ENCODE measurements at regions not wholly inside any gene's neighbourhood (a gene's known extent, or its start where the extent isn't known, plus 50 kb on each side); places are given as distances from the start of the nearest gene placed in this dataset.

GRCh38 chr14:42555365-42555764, 948.7 kb downstream of the LRFN5 start:
- TF ChIP-seq CTCF (IDR thresholded peaks at IDR 0.05): no peak
- intact Hi-C loops (cut with DNase I): no loop called here
- Histone ChIP-seq H3K27me3 (no peaks in the 10 kb centered on the region), H3K36me3 (no peaks in the 10 kb centered on the region), H3K9me3 (no peaks in the 10 kb centered on the region), H3K27ac (no peak overlapping the region), H3K4me3 (no peak overlapping the region), H3K4me1 (no peaks in the 10 kb centered on the region)
- ATAC-seq (no peak), DNase-seq (no peak), FAIRE-seq (no peak)
- WGBS, 2 donors: 67 to 73% methylated on average over 2 of the region's 2 CpGs

- ATAC-seq (no peak), FAIRE-seq (no peak), DNase-seq (no peak)
- Histone ChIP-seq H3K4me3 (no peak overlapping the region), H3K27ac (no peak overlapping the region), H3K9me3 (no peaks in the 10 kb centered on the region), H3K4me1 (no peaks in the 10 kb centered on the region), H3K36me3 (no peaks in the 10 kb centered on the region), H3K27me3 (no peaks in the 10 kb centered on the region)
- intact Hi-C loops (cut with DNase I): no loop called here
- no peak for TF ChIP-seq CTCF (IDR thresholded peaks at IDR 0.05)
- WGBS, 2 donors: 70 to 78% methylated on average over 2 of the region's 2 CpGs
These were observed 947.4 kb downstream of the LRFN5 start for GRCh38 chr14:42554091-42554490.

GRCh38 chr14:42550310-42550709, 943.6 kb downstream of the LRFN5 start:
- TF ChIP-seq CTCF (IDR thresholded peaks at IDR 0.05): no peak

GRCh38 chr14:42548349-42548748, 941.7 kb downstream of the LRFN5 start:
- intact Hi-C loops (cut with DNase I): no loop called here

More at GRCh38 chr14:42550310-42550709, 943.6 kb downstream of the LRFN5 start:
- no peaks in the 10 kb centered on the region for H3K36me3 ChIP-seq
- no peak for ATAC-seq
- no peaks in the 10 kb centered on the region for H3K4me1 ChIP-seq
- intact Hi-C loops (cut with DNase I): no loop called here
- no peak overlapping the region for H3K27ac ChIP-seq
- no peak overlapping the region for H3K4me3 ChIP-seq
- H3K27me3 ChIP-seq: no peaks in the 10 kb centered on the region
- DNase-seq: no peak
- no peaks in the 10 kb centered on the region for H3K9me3 ChIP-seq
- no peak for FAIRE-seq

GRCh38 chr14:42545636-42546035, 939.0 kb downstream of the LRFN5 start:
- no peak for DNase-seq
- no peak for ATAC-seq
- no peaks in the 10 kb centered on the region for H3K27me3 ChIP-seq
- intact Hi-C loops (cut with DNase I): no loop called here
- no peak for FAIRE-seq
- no peaks in the 10 kb centered on the region for H3K4me1 ChIP-seq
- no peak overlapping the region for H3K27ac ChIP-seq
- H3K4me3 ChIP-seq: no peak overlapping the region
- no peaks in the 10 kb centered on the region for H3K36me3 ChIP-seq
- no peaks in the 10 kb centered on the region for H3K9me3 ChIP-seq
- 41 to 43% methylated on average over 2 of the region's 2 CpGs for WGBS, 2 donors
- no peak for TF ChIP-seq CTCF (IDR thresholded peaks at IDR 0.05)

More at GRCh38 chr14:42548349-42548748, 941.7 kb downstream of the LRFN5 start:
- H3K27ac ChIP-seq: no peak overlapping the region
- no peak for ATAC-seq
- no peak for FAIRE-seq
- H3K36me3 ChIP-seq: no peaks in the 10 kb centered on the region
- TF ChIP-seq CTCF (IDR thresholded peaks at IDR 0.05): no peak
- H3K27me3 ChIP-seq: no peaks in the 10 kb centered on the region
- no peaks in the 10 kb centered on the region for H3K9me3 ChIP-seq
- DNase-seq: no peak
- no peak overlapping the region for H3K4me3 ChIP-seq
- H3K4me1 ChIP-seq: no peaks in the 10 kb centered on the region

Data from pancreas (tissue), 10 donors.